SK-N-SH treated with all-trans-retinoic acid at 6 μM for 48 hours (cell line): ENCODE measurements at regions not wholly inside any gene's neighbourhood (a gene's known extent, or its start where the extent isn't known, plus 50 kb on each side); places are given as distances from the start of the nearest gene placed in this dataset.

ENCODE experiments used
- ATAC-seq: fragments of 200-7000 bp; cut with Tn5 transposase; 3 replicates; pipeline ENCODE4 v1.9.1; 2020; ENCODE audit warnings: mild to moderate bottlenecking, moderate library complexity
- BACH2 ChIP-seq: fragments of 250-450 bp; sonication (Bioruptor Pico); IDR thresholded peaks from 2 replicates; pipeline ENCODE4 v1.9.0; 2021; ENCODE audit warnings: mild to moderate bottlenecking, borderline replicate concordance
- CREB5 ChIP-seq: fragments of 250-450 bp; sonication (Bioruptor Pico); IDR thresholded peaks from 2 replicates; pipeline ENCODE4 v1.5.1; 2020; ENCODE audit warnings: low read depth, mild to moderate bottlenecking, moderate library complexity
- CSDC2 ChIP-seq: fragments of 250-450 bp; sonication (Bioruptor Pico); IDR thresholded peaks from 2 replicates; pipeline ENCODE4 v1.5.0; 2020; ENCODE audit warnings: mild to moderate bottlenecking, moderate library complexity
- CSRNP3 ChIP-seq: fragments of 250-450 bp; sonication (Bioruptor Pico); IDR thresholded peaks from 2 replicates; pipeline ENCODE4 v1.5.1; 2021; ENCODE audit warnings: mild to moderate bottlenecking, moderate library complexity
- GLIS3 ChIP-seq: fragments of 250-450 bp; sonication (Bioruptor Pico); IDR thresholded peaks from 2 replicates; pipeline ENCODE4 v1.5.0; 2020; ENCODE audit warnings: mild to moderate bottlenecking, moderate library complexity
- ISL1 ChIP-seq: fragments of 250-450 bp; sonication (Bioruptor Pico); IDR thresholded peaks from 2 replicates; pipeline ENCODE4 v2.1.2; 2022; ENCODE audit warnings: mild to moderate bottlenecking, moderate library complexity
- OSR1 ChIP-seq: fragments of 250-450 bp; sonication (Bioruptor Pico); IDR thresholded peaks from 2 replicates; pipeline ENCODE4 v1.8.0; 2022; ENCODE audit warnings: moderate library complexity, mild to moderate bottlenecking, inconsistent platforms
- PATZ1 ChIP-seq: fragments of 250-450 bp; sonication (Bioruptor Pico); IDR thresholded peaks from 2 replicates; pipeline ENCODE4 v1.8.0; 2020; ENCODE audit warnings: mild to moderate bottlenecking, moderate library complexity, borderline replicate concordance
- POU6F1 ChIP-seq: fragments of 250-450 bp; sonication (Bioruptor Pico); IDR thresholded peaks from 2 replicates; pipeline ENCODE4 v1.8.0; 2021; ENCODE audit warnings: low read depth, mild to moderate bottlenecking, moderate library complexity, borderline replicate concordance
- PPARA ChIP-seq: fragments of 250-450 bp; sonication (Bioruptor Pico); IDR thresholded peaks from 2 replicates; pipeline ENCODE4 v1.5.0; 2020; ENCODE audit warnings: mild to moderate bottlenecking, borderline replicate concordance
- RARB ChIP-seq: fragments of 250-450 bp; sonication (Bioruptor Pico); IDR thresholded peaks from 2 replicates; pipeline ENCODE4 v1.8.0; 2021; ENCODE audit warnings: mild to moderate bottlenecking, moderate library complexity
- TCF4 ChIP-seq: fragments of 250-450 bp; sonication (Bioruptor Pico); IDR thresholded peaks from 2 replicates; pipeline ENCODE4 v1.8.0; 2021; ENCODE audit warnings: mild to moderate bottlenecking, moderate library complexity, borderline replicate concordance
- TOX ChIP-seq: fragments of 250-450 bp; sonication (Bioruptor Pico); IDR thresholded peaks from 2 replicates; pipeline ENCODE4 v1.8.0; 2021; ENCODE audit warnings: mild to moderate bottlenecking, moderate library complexity, borderline replicate concordance
- TSHZ2 ChIP-seq: fragments of 250-450 bp; sonication (Bioruptor Pico); IDR thresholded peaks from 2 replicates; pipeline ENCODE4 v1.5.0; 2020; ENCODE audit warnings: mild to moderate bottlenecking, moderate library complexity
- ZC3H10 ChIP-seq: fragments of 250-450 bp; sonication (Bioruptor Pico); IDR thresholded peaks from 2 replicates; pipeline ENCODE4 v1.5.1; 2021; ENCODE audit warnings: mild to moderate bottlenecking, moderate library complexity
- ZFP30 ChIP-seq: fragments of 450-650 bp; formaldehyde crosslinking; IDR thresholded peaks from 2 replicates; pipeline ENCODE4 v1.5.0; 2022; ENCODE audit warnings: mild to moderate bottlenecking, moderate library complexity
- ZNF565 ChIP-seq: fragments of 450-650 bp; formaldehyde crosslinking; conservative IDR thresholded peaks from 2 replicates; pipeline ENCODE4 v1.5.0; 2020; ENCODE audit warnings: low read depth, mild to moderate bottlenecking, moderate library complexity
- ZNF70 ChIP-seq: fragments of 450-650 bp; formaldehyde crosslinking; IDR thresholded peaks from 2 replicates; pipeline ENCODE4 v1.5.0; 2020; ENCODE audit warnings: mild to moderate bottlenecking, moderate library complexity
- ZNF8 ChIP-seq: fragments of 450-650 bp; formaldehyde crosslinking; IDR thresholded peaks from 2 replicates; pipeline ENCODE4 v1.5.0; 2020; ENCODE audit warnings: mild to moderate bottlenecking, moderate library complexity

GRCh38 chr4:43253541-43253940 lies 361.0 kb downstream of the GRXCR1 start:
- TF ChIP-seq BACH2 = no peak
- TF ChIP-seq ZNF70 (CRISPR knock-in tag) = no peak
- TF ChIP-seq TSHZ2 = no peak
- no peak for TF ChIP-seq POU6F1 (CRISPR knock-in tag)
- no peak for TF ChIP-seq PPARA (CRISPR knock-in tag)
- no peak for ATAC-seq

GRCh38 chr4:43264730-43265129 lies 372.2 kb downstream of the GRXCR1 start:
- TF ChIP-seq PATZ1 (CRISPR knock-in tag) = no peak
- no peak for TF ChIP-seq TOX (CRISPR knock-in tag)
- no peak for TF ChIP-seq TCF4 (CRISPR knock-in tag)
- TF ChIP-seq ZNF8 (CRISPR knock-in tag) = no peak
- TF ChIP-seq ISL1 (CRISPR knock-in tag) = no peak
- TF ChIP-seq ZNF70 (CRISPR knock-in tag) = no peak
- no peak for TF ChIP-seq RARB (CRISPR knock-in tag)
- TF ChIP-seq PPARA (CRISPR knock-in tag) = no peak
- TF ChIP-seq ZNF565 (CRISPR knock-in tag) = no peak
- TF ChIP-seq ZC3H10 (CRISPR knock-in tag) = no peak
- no peak for TF ChIP-seq CSRNP3 (CRISPR knock-in tag)
- TF ChIP-seq OSR1 = no peak
- TF ChIP-seq GLIS3 (CRISPR knock-in tag) = no peak
- ATAC-seq = no peak

GRCh38 chr4:43271946-43272345 lies 379.4 kb downstream of the GRXCR1 start:
- TF ChIP-seq CSRNP3 (CRISPR knock-in tag) (no peak), PPARA (CRISPR knock-in tag) (no peak), POU6F1 (CRISPR knock-in tag) (no peak), GLIS3 (CRISPR knock-in tag) (no peak), ZFP30 (CRISPR knock-in tag) (no peak), ZNF565 (CRISPR knock-in tag) (no peak), ZNF70 (CRISPR knock-in tag) (no peak), CSDC2 (no peak), CREB5 (no peak)
- TF ChIP-seq, all 23 proteins: peak for 0

More at GRCh38 chr4:43271946-43272345, 379.4 kb downstream of the GRXCR1 start:
- ATAC-seq = no peak
